ENCODE measurements at regions not wholly inside any gene's neighbourhood (a gene's known extent, or its start where the extent isn't known, plus 50 kb on each side); places are given as distances from the start of the nearest gene placed in this dataset.

DNA sequence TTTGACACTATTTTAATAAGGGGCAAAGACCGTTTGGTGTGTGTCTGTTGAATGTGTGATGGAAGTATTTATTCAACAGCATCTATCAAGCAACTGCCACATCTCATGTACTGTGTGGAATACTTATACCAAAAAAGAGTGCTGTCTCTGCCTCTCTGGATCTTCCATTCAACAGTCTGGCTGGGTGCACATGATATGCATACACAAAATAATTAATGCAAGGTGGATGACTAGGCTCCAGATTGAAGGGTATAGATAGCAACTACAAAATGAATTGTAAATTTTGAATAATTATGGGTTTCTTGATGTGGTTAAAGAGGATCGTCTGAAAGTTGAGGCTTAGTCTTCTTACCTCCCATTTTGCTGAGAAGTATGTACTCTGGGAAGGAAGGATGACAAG, 145.9 kb upstream of the OTX2 start:
- TF ChIP-seq, protein P1, sequence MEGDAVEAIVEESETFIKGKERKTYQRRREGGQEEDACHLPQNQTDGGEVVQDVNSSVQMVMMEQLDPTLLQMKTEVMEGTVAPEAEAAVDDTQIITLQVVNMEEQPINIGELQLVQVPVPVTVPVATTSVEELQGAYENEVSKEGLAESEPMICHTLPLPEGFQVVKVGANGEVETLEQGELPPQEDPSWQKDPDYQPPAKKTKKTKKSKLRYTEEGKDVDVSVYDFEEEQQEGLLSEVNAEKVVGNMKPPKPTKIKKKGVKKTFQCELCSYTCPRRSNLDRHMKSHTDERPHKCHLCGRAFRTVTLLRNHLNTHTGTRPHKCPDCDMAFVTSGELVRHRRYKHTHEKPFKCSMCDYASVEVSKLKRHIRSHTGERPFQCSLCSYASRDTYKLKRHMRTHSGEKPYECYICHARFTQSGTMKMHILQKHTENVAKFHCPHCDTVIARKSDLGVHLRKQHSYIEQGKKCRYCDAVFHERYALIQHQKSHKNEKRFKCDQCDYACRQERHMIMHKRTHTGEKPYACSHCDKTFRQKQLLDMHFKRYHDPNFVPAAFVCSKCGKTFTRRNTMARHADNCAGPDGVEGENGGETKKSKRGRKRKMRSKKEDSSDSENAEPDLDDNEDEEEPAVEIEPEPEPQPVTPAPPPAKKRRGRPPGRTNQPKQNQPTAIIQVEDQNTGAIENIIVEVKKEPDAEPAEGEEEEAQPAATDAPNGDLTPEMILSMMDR (IDR thresholded peaks at IDR 0.05; ENCODE audit: insufficient read depth, low read length) = no peak
- no peak overlapping the region for H3K4me3 ChIP-seq (ENCODE audit: low read depth, low read length)

GRCh38 chr14:56955745-56956144, 145.5 kb upstream of the OTX2 start:
- DNase-seq (ENCODE audit: low read depth) = no peak
- no peak overlapping the region for H3K4me3 ChIP-seq (ENCODE audit: low read depth, low read length)
- TF ChIP-seq, protein P1 (IDR thresholded peaks at IDR 0.05; ENCODE audit: insufficient read depth, low read length) = no peak

More for the DNA sequence above, 145.9 kb upstream of the OTX2 start:
- DNase-seq (ENCODE audit: low read depth) = no peak

- H3K4me3 ChIP-seq (ENCODE audit: low read depth, low read length) = no peak overlapping the region
- DNase-seq (ENCODE audit: low read depth) = no peak
- TF ChIP-seq, protein P1 (IDR thresholded peaks at IDR 0.05; ENCODE audit: insufficient read depth, low read length) = no peak
Observed at GRCh38 chr14:56953884-56954283, 143.6 kb upstream of the OTX2 start.

GRCh38 chr14:56952766-56953473, 142.6 kb upstream of the OTX2 start:
- TF ChIP-seq, protein P1 (IDR thresholded peaks at IDR 0.05; ENCODE audit: insufficient read depth, low read length) = no peak
- H3K4me3 ChIP-seq (ENCODE audit: low read depth, low read length) = no peak overlapping the region
- DNase-seq (ENCODE audit: low read depth) = no peak

DNA sequence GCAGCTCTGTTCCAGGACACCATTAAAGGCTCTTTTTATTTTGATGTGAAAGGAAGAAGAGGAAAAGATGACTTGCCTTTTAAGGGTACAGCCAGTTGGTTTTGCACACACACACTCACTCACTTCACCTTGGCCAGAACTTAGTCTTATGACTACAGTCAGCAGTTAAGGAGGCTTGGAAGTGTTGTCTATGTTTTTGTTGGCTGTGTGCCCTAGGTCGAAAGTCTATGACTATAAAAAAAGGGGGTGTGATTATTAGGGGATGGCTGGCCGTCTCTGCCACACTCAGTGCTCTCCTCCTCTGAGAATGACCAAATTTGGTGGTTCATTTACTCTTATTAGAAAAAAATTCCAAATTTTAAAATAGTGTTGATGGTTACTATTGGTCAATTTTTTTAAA, 139.5 kb upstream of the OTX2 start:
- no peak overlapping the region for H3K4me3 ChIP-seq (ENCODE audit: low read depth, low read length)
- TF ChIP-seq, protein P1 (IDR thresholded peaks at IDR 0.05; ENCODE audit: insufficient read depth, low read length) = no peak
- no peak for DNase-seq (ENCODE audit: low read depth)

GRCh38 chr14:56945291-56945690, 135.0 kb upstream of the OTX2 start:
- DNase-seq (ENCODE audit: low read depth) = no peak
- TF ChIP-seq, protein P1 (IDR thresholded peaks at IDR 0.05; ENCODE audit: insufficient read depth, low read length) = no peak
- no peak overlapping the region for H3K4me3 ChIP-seq (ENCODE audit: low read depth, low read length)

DNA sequence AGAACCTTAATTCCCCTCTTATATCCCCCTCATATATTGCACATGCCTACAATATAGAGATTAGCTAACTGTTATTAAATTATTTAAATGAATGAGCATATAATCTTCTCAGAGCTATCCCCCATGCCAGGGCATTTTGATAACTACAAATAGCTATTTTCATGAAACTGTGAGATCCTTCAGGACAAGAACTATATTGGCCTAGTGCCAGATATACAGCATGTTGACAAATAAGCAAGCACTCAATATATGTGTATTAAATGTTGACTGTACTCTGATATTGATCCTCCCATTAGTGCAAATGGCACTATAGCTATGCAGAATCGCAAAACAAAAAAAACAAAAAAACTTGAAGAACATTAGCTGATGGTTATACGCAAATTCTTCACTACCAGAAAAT, 134.1 kb upstream of the OTX2 start:
- H3K4me3 ChIP-seq (ENCODE audit: low read depth, low read length) = no peak overlapping the region
- no peak for DNase-seq (ENCODE audit: low read depth)
- TF ChIP-seq, protein P1 (IDR thresholded peaks at IDR 0.05; ENCODE audit: insufficient read depth, low read length) = no peak

Data from fibroblast of the aortic adventitia (primary cell).